GM12865 (cell line): ENCODE measurements at regions not wholly inside any gene's neighbourhood (a gene's known extent, or its start where the extent isn't known, plus 50 kb on each side); places are given as distances from the start of the nearest gene placed in this dataset.

ENCODE experiments used
- DNase-seq: peaks from one replicate; pipeline ENCODE4 v3.0.0; 2010; ENCODE audit warnings: low read depth
- H3K4me3 ChIP-seq: 2 replicates; pipeline ENCODE4 v1.5.1; 2011; ENCODE audit warnings: mild to moderate bottlenecking, low read depth, low read length, control low read depth
- TF ChIP-seq, protein P1 (sequence below): IDR thresholded peaks from 2 replicates; pipeline ENCODE4 v1.5.1; 2011; ENCODE audit warnings: low read length, control low read depth, low read depth, inconsistent platforms; ENCODE audit not compliant: insufficient read depth; ENCODE audit errors: missing control alignments

GRCh38 chr3:87771337-87772192 lies 287.2 kb downstream of the CGGBP1 start:
- H3K4me3 ChIP-seq, result no peak overlapping the region
- TF ChIP-seq, protein P1, sequence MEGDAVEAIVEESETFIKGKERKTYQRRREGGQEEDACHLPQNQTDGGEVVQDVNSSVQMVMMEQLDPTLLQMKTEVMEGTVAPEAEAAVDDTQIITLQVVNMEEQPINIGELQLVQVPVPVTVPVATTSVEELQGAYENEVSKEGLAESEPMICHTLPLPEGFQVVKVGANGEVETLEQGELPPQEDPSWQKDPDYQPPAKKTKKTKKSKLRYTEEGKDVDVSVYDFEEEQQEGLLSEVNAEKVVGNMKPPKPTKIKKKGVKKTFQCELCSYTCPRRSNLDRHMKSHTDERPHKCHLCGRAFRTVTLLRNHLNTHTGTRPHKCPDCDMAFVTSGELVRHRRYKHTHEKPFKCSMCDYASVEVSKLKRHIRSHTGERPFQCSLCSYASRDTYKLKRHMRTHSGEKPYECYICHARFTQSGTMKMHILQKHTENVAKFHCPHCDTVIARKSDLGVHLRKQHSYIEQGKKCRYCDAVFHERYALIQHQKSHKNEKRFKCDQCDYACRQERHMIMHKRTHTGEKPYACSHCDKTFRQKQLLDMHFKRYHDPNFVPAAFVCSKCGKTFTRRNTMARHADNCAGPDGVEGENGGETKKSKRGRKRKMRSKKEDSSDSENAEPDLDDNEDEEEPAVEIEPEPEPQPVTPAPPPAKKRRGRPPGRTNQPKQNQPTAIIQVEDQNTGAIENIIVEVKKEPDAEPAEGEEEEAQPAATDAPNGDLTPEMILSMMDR, result peak; percentile 78
- DNase-seq, result peak; percentile 66

- DNase-seq, result no peak
- no peak overlapping the region for H3K4me3 ChIP-seq
- TF ChIP-seq, protein P1, result no peak
Observed at GRCh38 chr3:87766721-87767120, 292.1 kb downstream of the CGGBP1 start.

DNA sequence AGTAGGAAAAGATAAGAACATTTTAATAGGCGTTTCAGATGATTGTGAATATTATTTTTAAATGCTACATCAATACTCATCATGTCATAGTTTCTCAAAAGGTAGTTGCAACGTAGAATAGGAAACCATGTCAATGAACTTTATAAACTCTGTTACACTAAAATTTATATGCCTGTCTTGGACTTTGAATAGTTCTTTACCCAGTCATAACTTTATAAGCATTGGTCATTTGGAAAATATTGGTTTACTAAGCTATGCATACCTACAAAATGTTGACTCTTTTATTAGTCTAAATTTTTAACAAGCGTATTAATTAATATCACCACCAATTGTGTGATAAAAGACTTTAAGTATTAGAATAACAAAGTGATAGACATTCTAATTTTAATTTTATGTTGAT lies 293.5 kb downstream of the CGGBP1 start:
- no peak for DNase-seq
- TF ChIP-seq, protein P1, result no peak
- H3K4me3 ChIP-seq, result no peak overlapping the region

DNA sequence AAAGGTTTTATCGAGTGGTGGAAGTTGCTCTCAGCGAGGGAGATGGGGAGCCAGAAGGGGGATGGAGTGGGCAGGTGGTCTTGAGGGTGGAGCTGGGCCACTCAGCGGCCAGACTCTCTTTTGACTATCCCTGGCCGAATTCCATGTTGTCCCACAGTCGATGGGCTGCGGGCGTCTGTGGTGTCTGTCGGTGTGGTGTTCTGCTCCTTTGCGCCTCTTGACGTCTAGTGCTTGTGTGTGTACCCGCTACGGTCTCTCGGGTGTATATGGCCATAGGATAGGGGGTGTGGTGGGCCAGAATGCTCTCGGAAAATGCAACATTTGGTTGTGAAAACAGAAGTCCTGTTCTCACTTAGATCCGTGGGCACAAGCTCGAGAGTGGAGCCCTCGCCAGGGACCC lies 297.0 kb downstream of the CGGBP1 start:
- TF ChIP-seq, protein P1, result no peak
- no peak overlapping the region for H3K4me3 ChIP-seq
- DNase-seq, result no peak

GRCh38 chr3:87761341-87761740 lies 297.5 kb downstream of the CGGBP1 start:
- TF ChIP-seq, protein P1, result no peak
- DNase-seq, result no peak

GRCh38 chr3:87756616-87757015 lies 302.2 kb downstream of the CGGBP1 start:
- H3K4me3 ChIP-seq, result no peak overlapping the region
- TF ChIP-seq, protein P1, result no peak
- no peak for DNase-seq

More at GRCh38 chr3:87761341-87761740, 297.5 kb downstream of the CGGBP1 start:
- H3K4me3 ChIP-seq, result no peak overlapping the region
